Parathyroid adenoma (tissue), 2 donors: ENCODE measurements at regions not wholly inside any gene's neighbourhood (a gene's known extent, or its start where the extent isn't known, plus 50 kb on each side); places are given as distances from the start of the nearest gene placed in this dataset.

Experiments
- H2AFZ ChIP-seq: fragments of 300-600 bp; sonication (generic); one replicate; pipeline ENCODE4 v1.7.0; 2017; ENCODE audit warnings: antibody characterized with exemption, mild to moderate bottlenecking
- H3K27ac ChIP-seq: fragments of 300-600 bp; sonication (generic); one replicate; pipeline ENCODE4 v1.7.0; 2017
- H3K27me3 ChIP-seq: fragments of 300-600 bp; sonication (generic); one replicate; pipeline ENCODE4 v1.7.0; 2017; ENCODE audit warnings: low read length; ENCODE audit not compliant: control insufficient read depth, insufficient read depth
- H3K36me3 ChIP-seq: fragments of 300-600 bp; sonication (generic); one replicate; pipeline ENCODE4 v1.7.0; 2017; ENCODE audit warnings: low read length; ENCODE audit not compliant: control insufficient read depth, insufficient read depth
- H3K4me1 ChIP-seq: fragments of 300-600 bp; sonication (generic); one replicate; pipeline ENCODE4 v1.7.0; 2017; ENCODE audit warnings: control low read depth
- H3K4me2 ChIP-seq: fragments of 300-600 bp; sonication (generic); one replicate; pipeline ENCODE4 v1.7.0; 2017; ENCODE audit warnings: low read length
- H3K4me3 ChIP-seq: fragments of 300-600 bp; sonication (generic); one replicate; pipeline ENCODE4 v1.7.0; 2017; ENCODE audit warnings: low read depth, low read length
- H3K79me2 ChIP-seq: fragments of 300-600 bp; sonication (generic); one replicate; pipeline ENCODE4 v1.7.0; 2017; ENCODE audit warnings: control low read depth
- H3K9ac ChIP-seq: fragments of 300-600 bp; sonication (generic); one replicate; pipeline ENCODE4 v1.7.0; 2017; ENCODE audit warnings: mild to moderate bottlenecking
- H3K9me3 ChIP-seq: fragments of 300-600 bp; sonication (generic); one replicate; pipeline ENCODE4 v1.7.0; 2017; ENCODE audit warnings: low read length; ENCODE audit not compliant: control insufficient read depth
- CTCF ChIP-seq: fragments of 300-600 bp; sonication (generic); IDR thresholded peaks from one replicate; pipeline ENCODE4 v1.7.0; 2017; ENCODE audit warnings: antibody characterized with exemption, mild to moderate bottlenecking
- donor health status: primary hyperparathyroidism.

GRCh38 chr12:33663000-33663654 is 223.5 kb upstream of the SYT10 start:
- H3K9ac ChIP-seq, result no peak overlapping the region
- H3K9me3 ChIP-seq, result no peaks in the 10 kb centered on the region
- H3K4me2 ChIP-seq, result no peak overlapping the region
- no peaks in the 10 kb centered on the region for H3K36me3 ChIP-seq
- H3K79me2 ChIP-seq, result no peaks in the 10 kb centered on the region
- no peak overlapping the region for H3K27ac ChIP-seq
- no peaks in the 10 kb centered on the region for H3K4me1 ChIP-seq
- H2AFZ ChIP-seq, result no peak overlapping the region
- no peak overlapping the region for H3K4me3 ChIP-seq
- TF ChIP-seq CTCF, result no peak
- H3K27me3 ChIP-seq, result no peaks in the 10 kb centered on the region

GRCh38 chr12:33669349-33669748 is 229.7 kb upstream of the SYT10 start:
- Histone ChIP-seq H3K79me2 (no peaks in the 10 kb centered on the region), H3K27me3 (no peaks in the 10 kb centered on the region), H3K9ac (no peak overlapping the region), H3K36me3 (no peaks in the 10 kb centered on the region), H3K9me3 (no peaks in the 10 kb centered on the region), H2AFZ (no peak overlapping the region), H3K4me1 (no peaks in the 10 kb centered on the region), H3K27ac (no peak overlapping the region), H3K4me3 (no peak overlapping the region), H3K4me2 (no peak overlapping the region)
- TF ChIP-seq CTCF, result no peak

GRCh38 chr12:33670284-33670683 is 230.7 kb upstream of the SYT10 start:
- no peak overlapping the region for H2AFZ ChIP-seq
- H3K27ac ChIP-seq, result no peak overlapping the region

GRCh38 chr12:33671676-33672075 is 232.1 kb upstream of the SYT10 start:
- Histone ChIP-seq H3K9me3 (no peaks in the 10 kb centered on the region), H3K4me2 (no peak overlapping the region), H2AFZ (no peak overlapping the region), H3K4me1 (no peaks in the 10 kb centered on the region), H3K27me3 (no peaks in the 10 kb centered on the region), H3K36me3 (no peaks in the 10 kb centered on the region), H3K79me2 (no peaks in the 10 kb centered on the region), H3K4me3 (no peak overlapping the region), H3K9ac (no peak overlapping the region), H3K27ac (no peak overlapping the region)
- TF ChIP-seq CTCF, result no peak

More at GRCh38 chr12:33670284-33670683, 230.7 kb upstream of the SYT10 start:
- no peaks in the 10 kb centered on the region for H3K4me1 ChIP-seq
- no peaks in the 10 kb centered on the region for H3K36me3 ChIP-seq
- no peak overlapping the region for H3K4me3 ChIP-seq
- no peaks in the 10 kb centered on the region for H3K79me2 ChIP-seq
- H3K27me3 ChIP-seq, result no peaks in the 10 kb centered on the region
- H3K9ac ChIP-seq, result no peak overlapping the region
- H3K4me2 ChIP-seq, result no peak overlapping the region
- no peaks in the 10 kb centered on the region for H3K9me3 ChIP-seq
- TF ChIP-seq CTCF, result no peak
